ENCODE measurements at regions not wholly inside any gene's neighbourhood (a gene's known extent, or its start where the extent isn't known, plus 50 kb on each side); places are given as distances from the start of the nearest gene placed in this dataset.

DNA sequence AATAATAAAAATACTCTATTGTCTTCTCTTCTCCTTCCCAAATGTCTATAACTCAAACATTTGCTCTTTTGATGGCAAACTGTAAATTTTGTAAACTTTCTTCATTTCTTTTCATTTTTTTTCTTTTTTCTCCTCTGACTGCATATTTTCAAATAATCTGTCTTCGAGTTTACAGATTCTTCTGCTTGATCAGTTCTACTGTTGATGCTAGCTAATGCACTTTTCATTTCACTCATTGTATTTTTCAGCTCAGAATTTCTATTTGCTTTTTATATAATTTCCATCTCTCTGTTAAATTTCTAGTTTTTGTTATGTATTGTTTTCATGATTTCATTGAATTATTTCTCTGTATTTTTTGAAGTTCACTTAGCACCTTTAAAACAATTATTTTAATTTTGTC, 646.8 kb upstream of the INTU start:
- Histone ChIP-seq H3K27me3 (replicated peaks in 1 of 2; ENCODE audit: control insufficient read depth in 2 of 2, insufficient read depth in 2 of 2, low read length in 1 of 2) (no peaks in the 10 kb centered on the region), H2AFZ (ENCODE audit: control insufficient read depth, low read depth, low read length) (no peak overlapping the region), H3K36me3 (ENCODE audit: control insufficient read depth in 2 of 2, insufficient read depth in 2 of 2, low read length in 1 of 2) (no peaks in the 10 kb centered on the region), H3K4me2 (ENCODE audit: control insufficient read depth, insufficient read depth) (no peak overlapping the region), H4K20me1 (ENCODE audit: control insufficient read depth, insufficient read depth) (no peaks in the 10 kb centered on the region), H3K4me3 (no peak overlapping the region), H3K9ac (ENCODE audit: control insufficient read depth, insufficient read depth, low read length) (no peak overlapping the region), H3K9me3 (replicated peaks; ENCODE audit: control insufficient read depth, insufficient read depth, low read length) (no peaks in the 10 kb centered on the region), H3K27ac (ENCODE audit: control insufficient read depth, insufficient read depth) (no peak overlapping the region), H3K79me2 (ENCODE audit: control insufficient read depth, insufficient read depth, low read length) (no peaks in the 10 kb centered on the region), H3K4me1 (ENCODE audit: control insufficient read depth, insufficient read depth, low read length) (no peaks in the 10 kb centered on the region)
- ChIA-PET RAD21 (ENCODE audit: unreplicated experiment) (no interaction called here), SMC1A (ENCODE audit: uncharacterized antibody, unreplicated experiment) (no interaction called here), CTCF (no interaction called here), POLR2A (no interaction called here)
- BruUV-seq (replicated peaks), result no TSS peak
- TF ChIP-seq BHLHE40 (IDR thresholded peaks at IDR 0.05; ENCODE audit: borderline replicate concordance in 1 of 2, low read depth in 2 of 2, low read length in 1 of 2), result no peak
- TF ChIP-seq STAT3 (IDR thresholded peaks at IDR 0.05; ENCODE audit: low read depth, low read length), result no peak
- TF ChIP-seq, protein P1, sequence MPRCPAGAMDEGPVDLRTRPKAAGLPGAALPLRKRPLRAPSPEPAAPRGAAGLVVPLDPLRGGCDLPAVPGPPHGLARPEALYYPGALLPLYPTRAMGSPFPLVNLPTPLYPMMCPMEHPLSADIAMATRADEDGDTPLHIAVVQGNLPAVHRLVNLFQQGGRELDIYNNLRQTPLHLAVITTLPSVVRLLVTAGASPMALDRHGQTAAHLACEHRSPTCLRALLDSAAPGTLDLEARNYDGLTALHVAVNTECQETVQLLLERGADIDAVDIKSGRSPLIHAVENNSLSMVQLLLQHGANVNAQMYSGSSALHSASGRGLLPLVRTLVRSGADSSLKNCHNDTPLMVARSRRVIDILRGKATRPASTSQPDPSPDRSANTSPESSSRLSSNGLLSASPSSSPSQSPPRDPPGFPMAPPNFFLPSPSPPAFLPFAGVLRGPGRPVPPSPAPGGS (IDR thresholded peaks at IDR 0.05; ENCODE audit: borderline replicate concordance, insufficient read depth, low read depth, low read length, poor library complexity, severe bottlenecking), result no peak
- intact Hi-C loops (cut with micrococcal nuclease; ENCODE audit: unreplicated experiment) (no loop called here), in situ Hi-C loops (cut with MboI) (no loop called here)
- DNase-seq (ENCODE audit: low read depth, low spot score), result no peak
- no peak for FAIRE-seq
- 0% methylated on average over 1 of the region's 1 CpG for WGBS (ENCODE audit: insufficient coverage, insufficient replicate concordance, low lambda C conversion rate, missing lambda C conversion rate)
- ATAC-seq, result no peak

DNA sequence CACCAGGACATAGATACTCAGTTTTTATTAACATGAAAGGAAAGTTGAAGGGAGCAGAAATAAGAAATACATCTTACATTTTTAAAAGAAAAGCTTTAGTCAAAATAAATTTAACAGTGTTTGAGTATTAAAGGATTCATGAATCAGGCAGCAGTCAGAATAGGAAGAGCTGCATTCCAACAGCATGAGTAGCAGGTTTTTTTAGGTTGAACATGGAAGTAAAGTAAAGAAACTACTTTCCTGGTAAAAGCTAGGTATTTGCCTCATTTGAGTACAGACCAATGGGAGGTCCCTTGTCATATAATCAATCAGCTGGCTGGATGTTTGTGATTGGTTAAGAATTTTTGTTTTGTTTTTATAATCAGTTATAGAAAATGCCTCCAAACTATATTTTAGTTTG, 645.9 kb upstream of the INTU start:
- no peak overlapping the region for H2AFZ ChIP-seq (ENCODE audit: control insufficient read depth, low read depth, low read length)
- ATAC-seq (no peak), FAIRE-seq (no peak), DNase-seq (ENCODE audit: low read depth, low spot score) (no peak)
- ChIA-PET CTCF (interaction anchor here (0.7 kb wide), 1 partner anchor 110 kb away, joined by 3 read pairs; no protein-coding TSS in a partner anchor), POLR2A (no interaction called here), RAD21 (ENCODE audit: unreplicated experiment) (no interaction called here), SMC1A (ENCODE audit: uncharacterized antibody, unreplicated experiment) (interaction anchor here (1.4 kb wide), 1 partner anchor 12 kb away, joined by 5 read pairs; no protein-coding TSS in a partner anchor)
- H3K79me2 ChIP-seq (ENCODE audit: control insufficient read depth, insufficient read depth, low read length), result no peaks in the 10 kb centered on the region
- intact Hi-C loops (cut with micrococcal nuclease; ENCODE audit: unreplicated experiment) (no loop called here), in situ Hi-C loops (cut with MboI) (no loop called here)
- no TSS peak for BruUV-seq (replicated peaks)
- no peaks in the 10 kb centered on the region for H3K4me1 ChIP-seq (ENCODE audit: control insufficient read depth, insufficient read depth, low read length)
- H3K4me2 ChIP-seq (ENCODE audit: control insufficient read depth, insufficient read depth), result no peak overlapping the region
- H3K27ac ChIP-seq (ENCODE audit: control insufficient read depth, insufficient read depth), result no peak overlapping the region
- H3K27me3 ChIP-seq (replicated peaks in 1 of 2; ENCODE audit: control insufficient read depth in 2 of 2, insufficient read depth in 2 of 2, low read length in 1 of 2), result no peaks in the 10 kb centered on the region
- no peak overlapping the region for H3K9ac ChIP-seq (ENCODE audit: control insufficient read depth, insufficient read depth, low read length)
- H3K4me3 ChIP-seq, result no peak overlapping the region
- H4K20me1 ChIP-seq (ENCODE audit: control insufficient read depth, insufficient read depth), result no peaks in the 10 kb centered on the region
- no peak for TF ChIP-seq NRF1 (conservative IDR thresholded peaks at IDR 0.05; ENCODE audit: low read depth, low read length)
- no peak for TF ChIP-seq EZH2 (IDR thresholded peaks at IDR 0.05; ENCODE audit: borderline replicate concordance, control insufficient read depth, low read depth, low read length)
- no peak for TF ChIP-seq ZNF274 (IDR thresholded peaks at IDR 0.05; ENCODE audit: insufficient read depth, insufficient read length)
- TF ChIP-seq ZSCAN29 (IDR thresholded peaks at IDR 0.05), result no peak
- TF ChIP-seq IKZF2 (IDR thresholded peaks at IDR 0.05), result no peak
- TF ChIP-seq TCF7 (IDR thresholded peaks at IDR 0.05; ENCODE audit: borderline replicate concordance), result no peak
- TF ChIP-seq, protein P2, sequence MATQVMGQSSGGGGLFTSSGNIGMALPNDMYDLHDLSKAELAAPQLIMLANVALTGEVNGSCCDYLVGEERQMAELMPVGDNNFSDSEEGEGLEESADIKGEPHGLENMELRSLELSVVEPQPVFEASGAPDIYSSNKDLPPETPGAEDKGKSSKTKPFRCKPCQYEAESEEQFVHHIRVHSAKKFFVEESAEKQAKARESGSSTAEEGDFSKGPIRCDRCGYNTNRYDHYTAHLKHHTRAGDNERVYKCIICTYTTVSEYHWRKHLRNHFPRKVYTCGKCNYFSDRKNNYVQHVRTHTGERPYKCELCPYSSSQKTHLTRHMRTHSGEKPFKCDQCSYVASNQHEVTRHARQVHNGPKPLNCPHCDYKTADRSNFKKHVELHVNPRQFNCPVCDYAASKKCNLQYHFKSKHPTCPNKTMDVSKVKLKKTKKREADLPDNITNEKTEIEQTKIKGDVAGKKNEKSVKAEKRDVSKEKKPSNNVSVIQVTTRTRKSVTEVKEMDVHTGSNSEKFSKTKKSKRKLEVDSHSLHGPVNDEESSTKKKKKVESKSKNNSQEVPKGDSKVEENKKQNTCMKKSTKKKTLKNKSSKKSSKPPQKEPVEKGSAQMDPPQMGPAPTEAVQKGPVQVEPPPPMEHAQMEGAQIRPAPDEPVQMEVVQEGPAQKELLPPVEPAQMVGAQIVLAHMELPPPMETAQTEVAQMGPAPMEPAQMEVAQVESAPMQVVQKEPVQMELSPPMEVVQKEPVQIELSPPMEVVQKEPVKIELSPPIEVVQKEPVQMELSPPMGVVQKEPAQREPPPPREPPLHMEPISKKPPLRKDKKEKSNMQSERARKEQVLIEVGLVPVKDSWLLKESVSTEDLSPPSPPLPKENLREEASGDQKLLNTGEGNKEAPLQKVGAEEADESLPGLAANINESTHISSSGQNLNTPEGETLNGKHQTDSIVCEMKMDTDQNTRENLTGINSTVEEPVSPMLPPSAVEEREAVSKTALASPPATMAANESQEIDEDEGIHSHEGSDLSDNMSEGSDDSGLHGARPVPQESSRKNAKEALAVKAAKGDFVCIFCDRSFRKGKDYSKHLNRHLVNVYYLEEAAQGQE (IDR thresholded peaks at IDR 0.05; ENCODE audit: low read depth, low read length), result no peak
- H3K36me3 ChIP-seq (ENCODE audit: control insufficient read depth in 2 of 2, insufficient read depth in 2 of 2, low read length in 1 of 2), result no peaks in the 10 kb centered on the region
- H3K9me3 ChIP-seq (replicated peaks; ENCODE audit: control insufficient read depth, insufficient read depth, low read length), result no peaks in the 10 kb centered on the region
